Body of pancreas (tissue), 4 donors: ENCODE measurements at regions not wholly inside any gene's neighbourhood (a gene's known extent, or its start where the extent isn't known, plus 50 kb on each side); places are given as distances from the start of the nearest gene placed in this dataset.

ENCODE experiments used
- CTCF ChIP-seq, 7 experiments: fragments of 450-650 bp in 4 of 7; fragments of 200-600 bp in 3 of 7; sonication (generic) in 3 of 7; IDR thresholded peaks; one replicate each; pipeline ENCODE4 v1.5.1; 2016 to 2019; ENCODE audit warnings: antibody characterized with exemption in 7 of 7
- POLR2A ChIP-seq, 3 donors: fragments of 450-650 bp; IDR thresholded peaks; one replicate each; pipeline ENCODE4 v1.6.1; 2016; ENCODE audit warnings: antibody characterized with exemption in 3 of 3, mild to moderate bottlenecking in 2 of 3

GRCh38 chr1:216779686-216780085 is 56.5 kb upstream of the ESRRG start:
- TF ChIP-seq CTCF (IDR thresholded peaks at IDR 0.05) (no peak), POLR2A (IDR thresholded peaks at IDR 0.05) (no peak)
